WTC11 (cell line): ENCODE measurements at regions not wholly inside any gene's neighbourhood (a gene's known extent, or its start where the extent isn't known, plus 50 kb on each side); places are given as distances from the start of the nearest gene placed in this dataset.

Experiments
- ATAC-seq: fragments of 200-7000 bp; cut with Tn5 transposase; 2 replicates; pipeline ENCODE4 v1.10.0; 2021; ENCODE audit warnings: mild to moderate bottlenecking, moderate library complexity
- CTCF ChIA-PET: fragments of 300-600 bp; sonication (Branson Sonifier 250); formaldehyde crosslinking; loops from one replicate; lab custom pipeline; 2021; ENCODE audit warnings: antibody characterized with exemption; lab: Charles Lee
- POLR2A ChIA-PET: fragments of 350-600 bp; sonication (Branson Sonifier 250); formaldehyde crosslinking; loops from one replicate; lab custom pipeline; 2021; ENCODE audit warnings: antibody characterized with exemption; lab: Charles Lee
- DNase-seq: peaks from one replicate; pipeline ENCODE4 v3.0.0; 2021; ENCODE audit warnings: low spot score
- H3K27ac Mint-ChIP-seq: 2 replicates; pipeline ENCODE4 v1.8.0; 2021; ENCODE audit warnings: mixed read lengths
- H3K27me3 Mint-ChIP-seq: 2 replicates; pipeline ENCODE4 v1.8.0; 2021; ENCODE audit warnings: low read depth, mild to moderate bottlenecking, moderate library complexity, mixed read lengths
- H3K36me3 Mint-ChIP-seq: 2 replicates; pipeline ENCODE4 v1.8.0; 2021; ENCODE audit warnings: mixed read lengths
- H3K4me1 Mint-ChIP-seq: 2 replicates; pipeline ENCODE4 v1.8.0; 2022; ENCODE audit warnings: mixed read lengths
- H3K4me3 Mint-ChIP-seq: 2 replicates; pipeline ENCODE4 v1.8.0; 2021; ENCODE audit warnings: mild to moderate bottlenecking, moderate library complexity, mixed read lengths
- H3K9me3 Mint-ChIP-seq: 2 replicates; pipeline ENCODE4 v1.8.0; 2021; ENCODE audit warnings: mixed read lengths
- CTCF ChIP-seq: fragments of 200-600 bp; IDR thresholded peaks from 2 replicates; pipeline ENCODE4 v1.8.0; 2022; ENCODE audit warnings: antibody characterized with exemption
- E2F4 ChIP-seq: sonication (generic); formaldehyde crosslinking; IDR thresholded peaks from 2 replicates; pipeline ENCODE4 v1.8.1; 2022; ENCODE audit warnings: low read depth, mild to moderate bottlenecking, moderate library complexity, missing genetic modification reagents, borderline replicate concordance
- EMX1 ChIP-seq: fragments of 250-450 bp; sonication (Bioruptor Pico); IDR thresholded peaks from 2 replicates; pipeline ENCODE4 v1.8.0; 2021; ENCODE audit warnings: mild to moderate bottlenecking
- ERG ChIP-seq: fragments of 250-450 bp; sonication (Bioruptor Pico); IDR thresholded peaks from 2 replicates; pipeline ENCODE4 v1.8.0; 2021; ENCODE audit warnings: mild to moderate bottlenecking
- FOXP1 ChIP-seq: sonication (generic); formaldehyde crosslinking; IDR thresholded peaks from 2 replicates; pipeline ENCODE4 v1.8.0; 2022; ENCODE audit warnings: missing genetic modification reagents, mild to moderate bottlenecking, moderate library complexity, borderline replicate concordance
- GABPB1 ChIP-seq: sonication (generic); formaldehyde crosslinking; IDR thresholded peaks from 2 replicates; pipeline ENCODE4 v1.8.1; 2023; ENCODE audit warnings: mild to moderate bottlenecking, missing genetic modification reagents
- MXD4 ChIP-seq: fragments of 250-450 bp; sonication (Bioruptor Pico); IDR thresholded peaks from 2 replicates; pipeline ENCODE4 v1.8.0; 2021; ENCODE audit warnings: mild to moderate bottlenecking, moderate library complexity, borderline replicate concordance
- NR1H2 ChIP-seq: sonication (generic); formaldehyde crosslinking; IDR thresholded peaks from 2 replicates; pipeline ENCODE4 v1.9.0; 2021; ENCODE audit warnings: mild to moderate bottlenecking, moderate library complexity, missing genetic modification reagents
- NR2C2 ChIP-seq: sonication (generic); formaldehyde crosslinking; IDR thresholded peaks from 2 replicates; pipeline ENCODE4 v1.8.0; 2022; ENCODE audit warnings: mild to moderate bottlenecking, missing genetic modification reagents
- SMAD4 ChIP-seq: sonication (generic); formaldehyde crosslinking; IDR thresholded peaks from 2 replicates; pipeline ENCODE4 v1.8.0; 2022; ENCODE audit warnings: mild to moderate bottlenecking, missing genetic modification reagents
- TCF7 ChIP-seq: sonication (generic); formaldehyde crosslinking; IDR thresholded peaks from 2 replicates; pipeline ENCODE4 v1.8.0; 2022; ENCODE audit warnings: mild to moderate bottlenecking, low read depth, missing genetic modification reagents, moderate library complexity
- ZNF416 ChIP-seq: fragments of 250-450 bp; sonication (Bioruptor Pico); IDR thresholded peaks from 2 replicates; pipeline ENCODE4 v1.9.0; 2021; ENCODE audit warnings: mild to moderate bottlenecking, inconsistent platforms
- TF ChIP-seq, protein P1 (sequence below): sonication (generic); formaldehyde crosslinking; IDR thresholded peaks from 2 replicates; pipeline ENCODE4 v1.8.0; 2022; ENCODE audit warnings: mild to moderate bottlenecking, missing genetic modification reagents
- TF ChIP-seq, protein P2 (sequence below): sonication (generic); formaldehyde crosslinking; IDR thresholded peaks from 2 replicates; pipeline ENCODE4 v1.8.1; 2022; ENCODE audit warnings: low read depth, missing genetic modification reagents, borderline replicate concordance

- TF ChIP-seq CTCF: no peak
Measured at GRCh38 chr9:31671011-31671410, 713.4 kb upstream of the ACO1 start (continued).

DNA sequence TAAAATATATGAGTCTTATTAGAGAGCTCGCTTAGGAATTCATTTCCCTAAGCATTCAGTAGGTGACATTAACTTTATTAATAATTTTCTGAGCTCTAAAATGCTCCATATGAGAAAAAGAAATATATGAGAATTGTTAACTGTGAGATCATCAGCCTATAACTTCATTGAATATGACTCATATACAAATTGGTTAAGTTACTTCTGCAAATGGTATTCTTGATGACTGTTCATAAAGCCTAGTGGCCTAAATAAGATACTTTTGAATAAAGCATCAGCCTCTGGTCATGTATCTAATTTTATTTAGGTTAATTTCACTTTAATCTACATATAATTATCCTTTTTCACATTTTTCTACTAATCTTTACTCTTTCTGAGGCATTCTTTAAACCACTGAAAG lies 710.2 kb upstream of the ACO1 start:
- CTCF ChIA-PET: no interaction called here
- no peak for ATAC-seq

DNA sequence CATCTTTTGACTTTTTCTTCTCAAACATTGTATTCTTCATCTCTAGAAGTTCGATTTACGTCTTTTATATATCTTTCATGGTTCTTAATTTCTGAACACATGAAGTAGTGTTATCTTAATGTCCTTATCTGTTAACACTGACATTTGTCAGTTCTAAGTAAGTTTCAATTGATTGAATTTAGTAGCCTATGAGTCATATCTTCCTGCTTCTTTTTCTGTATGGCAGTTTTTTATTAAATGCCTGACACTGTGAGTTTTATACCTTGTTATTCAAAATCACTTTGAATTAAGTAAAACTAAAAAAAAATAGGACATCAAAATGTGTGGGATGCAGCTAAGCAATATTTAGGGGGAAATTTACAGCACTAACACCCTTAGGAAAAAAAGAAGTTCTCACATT lies 707.0 kb upstream of the ACO1 start:
- 0 out of 2 replicates have a peak, but pooled peaks cover 2% of the 10 kb centered on the region for H3K4me1 Mint-ChIP-seq
- ChIA-PET POLR2A (no interaction called here), CTCF (no interaction called here)
- TF ChIP-seq, protein P1, sequence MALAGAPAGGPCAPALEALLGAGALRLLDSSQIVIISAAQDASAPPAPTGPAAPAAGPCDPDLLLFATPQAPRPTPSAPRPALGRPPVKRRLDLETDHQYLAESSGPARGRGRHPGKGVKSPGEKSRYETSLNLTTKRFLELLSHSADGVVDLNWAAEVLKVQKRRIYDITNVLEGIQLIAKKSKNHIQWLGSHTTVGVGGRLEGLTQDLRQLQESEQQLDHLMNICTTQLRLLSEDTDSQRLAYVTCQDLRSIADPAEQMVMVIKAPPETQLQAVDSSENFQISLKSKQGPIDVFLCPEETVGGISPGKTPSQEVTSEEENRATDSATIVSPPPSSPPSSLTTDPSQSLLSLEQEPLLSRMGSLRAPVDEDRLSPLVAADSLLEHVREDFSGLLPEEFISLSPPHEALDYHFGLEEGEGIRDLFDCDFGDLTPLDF (CRISPR knock-in tag): no peak
- TF ChIP-seq FOXP1 (CRISPR knock-in tag) (no peak), TCF7 (CRISPR knock-in tag) (no peak), EMX1 (CRISPR knock-in tag) (no peak), ERG (CRISPR knock-in tag) (no peak), ZNF416 (CRISPR knock-in tag) (no peak), GABPB1 (CRISPR knock-in tag) (no peak), E2F4 (CRISPR knock-in tag) (no peak), CTCF (no peak), NR2C2 (CRISPR knock-in tag) (no peak), SMAD4 (no peak), NR1H2 (no peak), MXD4 (CRISPR knock-in tag) (no peak)
- TF ChIP-seq, protein P2, sequence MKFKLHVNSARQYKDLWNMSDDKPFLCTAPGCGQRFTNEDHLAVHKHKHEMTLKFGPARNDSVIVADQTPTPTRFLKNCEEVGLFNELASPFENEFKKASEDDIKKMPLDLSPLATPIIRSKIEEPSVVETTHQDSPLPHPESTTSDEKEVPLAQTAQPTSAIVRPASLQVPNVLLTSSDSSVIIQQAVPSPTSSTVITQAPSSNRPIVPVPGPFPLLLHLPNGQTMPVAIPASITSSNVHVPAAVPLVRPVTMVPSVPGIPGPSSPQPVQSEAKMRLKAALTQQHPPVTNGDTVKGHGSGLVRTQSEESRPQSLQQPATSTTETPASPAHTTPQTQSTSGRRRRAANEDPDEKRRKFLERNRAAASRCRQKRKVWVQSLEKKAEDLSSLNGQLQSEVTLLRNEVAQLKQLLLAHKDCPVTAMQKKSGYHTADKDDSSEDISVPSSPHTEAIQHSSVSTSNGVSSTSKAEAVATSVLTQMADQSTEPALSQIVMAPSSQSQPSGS: no peak
- no peak overlapping the region for H3K27ac Mint-ChIP-seq
- no peak overlapping the region for H3K4me3 Mint-ChIP-seq
- H3K9me3 Mint-ChIP-seq: no peaks in the 10 kb centered on the region
- ATAC-seq: no peak
- no peak for DNase-seq
- H3K27me3 Mint-ChIP-seq: no peaks in the 10 kb centered on the region; the same call in 1 of the 2 replicates
- no peaks in the 10 kb centered on the region for H3K36me3 Mint-ChIP-seq

More for the DNA sequence above, 710.2 kb upstream of the ACO1 start:
- H3K4me1 Mint-ChIP-seq: 0 out of 2 replicates have a peak, but pooled peaks cover 2% of the 10 kb centered on the region
- H3K9me3 Mint-ChIP-seq: no peaks in the 10 kb centered on the region
- POLR2A ChIA-PET: no interaction called here
- no peak overlapping the region for H3K4me3 Mint-ChIP-seq
- no peak overlapping the region for H3K27ac Mint-ChIP-seq
- H3K36me3 Mint-ChIP-seq: no peaks in the 10 kb centered on the region
- H3K27me3 Mint-ChIP-seq: no peaks in the 10 kb centered on the region
- no peak for DNase-seq
- TF ChIP-seq NR1H2: no peak
